ENCODE measurements at regions not wholly inside any gene's neighbourhood (a gene's known extent, or its start where the extent isn't known, plus 50 kb on each side); places are given as distances from the start of the nearest gene placed in this dataset.
A peak's percentile ranks its signal among the peaks of the same experiment; 100 is the strongest.
"Not testable (repeated sequence)": the region's sequence is repeated elsewhere in the genome, so short reads cannot be mapped to it uniquely, and the experiment has no call there.

GRCh38 chrX:3972104-3972858, 258.8 kb upstream of the PRKX start:
- FAIRE-seq, DNase-seq: not testable (repeated sequence)
- 62 to 70% (median 63%) methylated on average over 8 of the region's 8 CpGs for WGBS, 3 donors

GRCh38 chrX:3968749-3969148, 255.3 kb upstream of the PRKX start:
- DNase-seq (no peak), FAIRE-seq (no peak)
- H3K9me3 ChIP-seq (ENCODE audit: control insufficient read depth in 2 of 2, insufficient read depth in 1 of 2, low read depth in 1 of 2, low read length in 1 of 2), result no peaks in the 10 kb centered on the region
- no peaks in the 10 kb centered on the region for H3K36me3 ChIP-seq (ENCODE audit: control insufficient read depth in 3 of 3, insufficient read depth in 2 of 3, low read depth in 1 of 3, low read length in 3 of 3)
- 93 to 98% (median 96%) methylated on average over 4 of the region's 4 CpGs for WGBS, 3 donors
- H3K27me3 ChIP-seq (ENCODE audit: control insufficient read depth in 3 of 3, insufficient read depth in 3 of 3, low read length in 3 of 3), result no peaks in the 10 kb centered on the region
- no peaks in the 10 kb centered on the region for H3K4me1 ChIP-seq (ENCODE audit: control insufficient read depth in 3 of 3, insufficient read depth in 2 of 3, low read depth in 1 of 3, low read length in 2 of 3)
- no peak overlapping the region for H3K4me3 ChIP-seq (ENCODE audit: low read depth in 1 of 3, low read length in 3 of 3)
- no peak overlapping the region for H3K27ac ChIP-seq (ENCODE audit: low read depth in 1 of 3, low read length in 2 of 3)

More at GRCh38 chrX:3972104-3972858, 258.8 kb upstream of the PRKX start:
- not testable (repeated sequence) for H3K27ac ChIP-seq (ENCODE audit: low read depth in 1 of 3, low read length in 2 of 3); H3K36me3 ChIP-seq (ENCODE audit: control insufficient read depth in 3 of 3, insufficient read depth in 2 of 3, low read depth in 1 of 3, low read length in 3 of 3); H3K4me3 ChIP-seq (ENCODE audit: low read depth in 1 of 3, low read length in 3 of 3); H3K9me3 ChIP-seq (ENCODE audit: control insufficient read depth in 2 of 2, insufficient read depth in 1 of 2, low read depth in 1 of 2, low read length in 1 of 2); H3K4me1 ChIP-seq (ENCODE audit: control insufficient read depth in 3 of 3, insufficient read depth in 2 of 3, low read depth in 1 of 3, low read length in 2 of 3); H3K27me3 ChIP-seq (ENCODE audit: control insufficient read depth in 3 of 3, insufficient read depth in 3 of 3, low read length in 3 of 3)

- 18 to 54% (median 24%) methylated on average over 6 of the region's 6 CpGs for WGBS, 3 donors
- H3K9me3 ChIP-seq (ENCODE audit: control insufficient read depth in 2 of 2, insufficient read depth in 1 of 2, low read depth in 1 of 2, low read length in 1 of 2), result no peaks in the 10 kb centered on the region
- no peaks in the 10 kb centered on the region for H3K4me1 ChIP-seq (ENCODE audit: control insufficient read depth in 3 of 3, insufficient read depth in 2 of 3, low read depth in 1 of 3, low read length in 2 of 3)
- FAIRE-seq (no peak), DNase-seq (no peak)
- no peaks in the 10 kb centered on the region for H3K36me3 ChIP-seq (ENCODE audit: control insufficient read depth in 3 of 3, insufficient read depth in 2 of 3, low read depth in 1 of 3, low read length in 3 of 3)
- H3K4me3 ChIP-seq (ENCODE audit: low read depth in 1 of 3, low read length in 3 of 3), result no peak overlapping the region
- H3K27ac ChIP-seq (ENCODE audit: low read depth in 1 of 3, low read length in 2 of 3), result no peak overlapping the region
- H3K27me3 ChIP-seq (ENCODE audit: control insufficient read depth in 3 of 3, insufficient read depth in 3 of 3, low read length in 3 of 3), result no peaks in the 10 kb centered on the region
Observed at GRCh38 chrX:3963980-3964379, 250.5 kb upstream of the PRKX start.

GRCh38 chrX:3962511-3963311, 249.3 kb upstream of the PRKX start:
- 4 to 6% (median 4%) methylated on average over 13 of the region's 13 CpGs for WGBS, 3 donors
- peak; percentile 13 to 36 for DNase-seq

GRCh38 chrX:3960952-3961351, 247.5 kb upstream of the PRKX start:
- H3K36me3 ChIP-seq (ENCODE audit: control insufficient read depth in 3 of 3, insufficient read depth in 2 of 3, low read depth in 1 of 3, low read length in 3 of 3), result no peaks in the 10 kb centered on the region
- H3K9me3 ChIP-seq (ENCODE audit: control insufficient read depth in 2 of 2, insufficient read depth in 1 of 2, low read depth in 1 of 2, low read length in 1 of 2), result no peaks in the 10 kb centered on the region
- FAIRE-seq, result no peak

More at GRCh38 chrX:3962511-3963311, 249.3 kb upstream of the PRKX start:
- H3K4me3 ChIP-seq (ENCODE audit: low read depth in 1 of 3, low read length in 3 of 3), result no peak overlapping the region
- H3K27me3 ChIP-seq (ENCODE audit: control insufficient read depth in 3 of 3, insufficient read depth in 3 of 3, low read length in 3 of 3), result no peaks in the 10 kb centered on the region
- no peaks in the 10 kb centered on the region for H3K36me3 ChIP-seq (ENCODE audit: control insufficient read depth in 3 of 3, insufficient read depth in 2 of 3, low read depth in 1 of 3, low read length in 3 of 3)
- no peak overlapping the region for H3K27ac ChIP-seq (ENCODE audit: low read depth in 1 of 3, low read length in 2 of 3)
- no peaks in the 10 kb centered on the region for H3K9me3 ChIP-seq (ENCODE audit: control insufficient read depth in 2 of 2, insufficient read depth in 1 of 2, low read depth in 1 of 2, low read length in 1 of 2)
- FAIRE-seq, result no peak
- no peaks in the 10 kb centered on the region for H3K4me1 ChIP-seq (ENCODE audit: control insufficient read depth in 3 of 3, insufficient read depth in 2 of 3, low read depth in 1 of 3, low read length in 2 of 3)

GRCh38 chrX:3951859-3952258, 238.4 kb upstream of the PRKX start:
- Histone ChIP-seq H3K4me1 (ENCODE audit: control insufficient read depth in 3 of 3, insufficient read depth in 2 of 3, low read depth in 1 of 3, low read length in 2 of 3) (no peaks in the 10 kb centered on the region), H3K9me3 (ENCODE audit: control insufficient read depth in 2 of 2, insufficient read depth in 1 of 2, low read depth in 1 of 2, low read length in 1 of 2) (no peaks in the 10 kb centered on the region), H3K27ac (ENCODE audit: low read depth in 1 of 3, low read length in 2 of 3) (no peak overlapping the region), H3K4me3 (ENCODE audit: low read depth in 1 of 3, low read length in 3 of 3) (no peak overlapping the region), H3K27me3 (ENCODE audit: control insufficient read depth in 3 of 3, insufficient read depth in 3 of 3, low read length in 3 of 3) (no peaks in the 10 kb centered on the region), H3K36me3 (ENCODE audit: control insufficient read depth in 3 of 3, insufficient read depth in 2 of 3, low read depth in 1 of 3, low read length in 3 of 3) (no peaks in the 10 kb centered on the region)
- FAIRE-seq (no peak), DNase-seq (no peak)
- 74 to 83% (median 75%) methylated on average over 2 of the region's 2 CpGs for WGBS, 3 donors

More at GRCh38 chrX:3960952-3961351, 247.5 kb upstream of the PRKX start:
- H3K27me3 ChIP-seq (ENCODE audit: control insufficient read depth in 3 of 3, insufficient read depth in 3 of 3, low read length in 3 of 3), result no peaks in the 10 kb centered on the region
- H3K27ac ChIP-seq (ENCODE audit: low read depth in 1 of 3, low read length in 2 of 3), result no peak overlapping the region
- DNase-seq, result no peak
- no peak overlapping the region for H3K4me3 ChIP-seq (ENCODE audit: low read depth in 1 of 3, low read length in 3 of 3)
- H3K4me1 ChIP-seq (ENCODE audit: control insufficient read depth in 3 of 3, insufficient read depth in 2 of 3, low read depth in 1 of 3, low read length in 2 of 3), result no peaks in the 10 kb centered on the region

- Histone ChIP-seq H3K4me1 (ENCODE audit: control insufficient read depth in 3 of 3, insufficient read depth in 2 of 3, low read depth in 1 of 3, low read length in 2 of 3) (no peaks in the 10 kb centered on the region), H3K4me3 (ENCODE audit: low read depth in 1 of 3, low read length in 3 of 3) (no peak overlapping the region), H3K36me3 (ENCODE audit: control insufficient read depth in 3 of 3, insufficient read depth in 2 of 3, low read depth in 1 of 3, low read length in 3 of 3) (no peaks in the 10 kb centered on the region), H3K9me3 (ENCODE audit: control insufficient read depth in 2 of 2, insufficient read depth in 1 of 2, low read depth in 1 of 2, low read length in 1 of 2) (no peaks in the 10 kb centered on the region), H3K27ac (ENCODE audit: low read depth in 1 of 3, low read length in 2 of 3) (no peak overlapping the region), H3K27me3 (ENCODE audit: control insufficient read depth in 3 of 3, insufficient read depth in 3 of 3, low read length in 3 of 3) (no peaks in the 10 kb centered on the region)
- WGBS, 3 donors, result 65 to 85% (median 79%) methylated on average over 3 of the region's 3 CpGs
- no peak for DNase-seq
- FAIRE-seq, result no peak
Observed at GRCh38 chrX:3950373-3950772, 236.9 kb upstream of the PRKX start.

- H3K4me1 ChIP-seq (ENCODE audit: control insufficient read depth in 3 of 3, insufficient read depth in 2 of 3, low read depth in 1 of 3, low read length in 2 of 3), result no peaks in the 10 kb centered on the region
- no peak overlapping the region for H3K4me3 ChIP-seq (ENCODE audit: low read depth in 1 of 3, low read length in 3 of 3)
- no peaks in the 10 kb centered on the region for H3K36me3 ChIP-seq (ENCODE audit: control insufficient read depth in 3 of 3, insufficient read depth in 2 of 3, low read depth in 1 of 3, low read length in 3 of 3)
- no peak overlapping the region for H3K27ac ChIP-seq (ENCODE audit: low read depth in 1 of 3, low read length in 2 of 3)
- H3K9me3 ChIP-seq (ENCODE audit: control insufficient read depth in 2 of 2, insufficient read depth in 1 of 2, low read depth in 1 of 2, low read length in 1 of 2), result no peaks in the 10 kb centered on the region
- no peak for FAIRE-seq
- DNase-seq, result no peak
- WGBS, 3 donors, result 59 to 65% (median 60%) methylated on average over 3 of the region's 3 CpGs
- H3K27me3 ChIP-seq (ENCODE audit: control insufficient read depth in 3 of 3, insufficient read depth in 3 of 3, low read length in 3 of 3), result no peaks in the 10 kb centered on the region
Observed at GRCh38 chrX:3943965-3944364, 230.5 kb upstream of the PRKX start.

Data from small intestine (tissue), 7 donors.